ENCODE measurements at regions not wholly inside any gene's neighbourhood (a gene's known extent, or its start where the extent isn't known, plus 50 kb on each side); places are given as distances from the start of the nearest gene placed in this dataset.

DNA sequence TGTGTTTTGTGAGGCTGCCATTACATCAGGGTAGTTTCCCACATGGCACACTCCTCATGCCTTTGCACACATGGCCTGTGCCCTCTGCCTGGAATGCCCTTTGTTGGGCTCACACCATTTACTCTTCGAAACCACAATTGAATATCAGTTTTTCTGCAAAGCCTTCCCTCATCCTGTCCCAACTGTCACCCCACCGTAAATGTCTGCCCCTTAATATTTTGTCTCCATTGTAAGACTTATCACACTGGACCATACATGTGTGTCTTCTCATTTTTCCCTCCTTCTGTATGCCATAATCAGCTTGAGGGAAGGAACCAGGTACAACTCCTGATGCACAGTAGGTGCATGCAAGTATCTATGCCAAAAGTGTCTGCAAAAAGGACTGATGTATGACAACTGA, 62.7 kb upstream of the TMEM252 start:
- TF ChIP-seq EZH2 (IDR thresholded peaks at IDR 0.05; ENCODE audit: borderline replicate concordance, low read depth, low read length, poor library complexity, severe bottlenecking) = no peak
- no peak for TF ChIP-seq CTCF (conservative IDR thresholded peaks at IDR 0.05; ENCODE audit: low read depth, low read length)

Data from A673 (cell line).